ENCODE measurements at regions not wholly inside any gene's neighbourhood (a gene's known extent, or its start where the extent isn't known, plus 50 kb on each side); places are given as distances from the start of the nearest gene placed in this dataset.
"Not testable (repeated sequence)": the region's sequence is repeated elsewhere in the genome, so short reads cannot be mapped to it uniquely, and the experiment has no call there.

DNA sequence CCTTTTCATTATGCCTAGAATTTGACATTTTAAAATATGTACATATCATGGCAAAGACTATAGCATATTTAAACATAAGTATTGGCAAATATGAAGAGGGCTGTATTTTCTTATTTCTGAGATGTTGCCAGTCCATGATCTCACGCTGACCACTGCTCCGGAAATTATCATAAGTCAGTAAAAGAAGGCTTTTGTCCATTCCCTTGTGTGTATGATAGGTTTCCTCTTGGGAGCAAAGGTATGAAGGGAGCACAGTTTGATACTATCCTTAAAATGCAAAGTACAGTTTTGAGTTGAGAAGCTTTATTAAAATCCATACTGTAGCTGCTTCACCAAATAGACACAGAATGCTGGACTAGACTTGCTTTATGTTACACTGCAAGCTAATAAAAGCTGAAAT, 52.6 kb upstream of the AGA start:
- no peak overlapping the region for H3K4me3 ChIP-seq (replicated peaks; ENCODE audit: low read depth, low read length)
- DNase-seq (ENCODE audit: low read depth) = no peak
- TF ChIP-seq, protein P1, sequence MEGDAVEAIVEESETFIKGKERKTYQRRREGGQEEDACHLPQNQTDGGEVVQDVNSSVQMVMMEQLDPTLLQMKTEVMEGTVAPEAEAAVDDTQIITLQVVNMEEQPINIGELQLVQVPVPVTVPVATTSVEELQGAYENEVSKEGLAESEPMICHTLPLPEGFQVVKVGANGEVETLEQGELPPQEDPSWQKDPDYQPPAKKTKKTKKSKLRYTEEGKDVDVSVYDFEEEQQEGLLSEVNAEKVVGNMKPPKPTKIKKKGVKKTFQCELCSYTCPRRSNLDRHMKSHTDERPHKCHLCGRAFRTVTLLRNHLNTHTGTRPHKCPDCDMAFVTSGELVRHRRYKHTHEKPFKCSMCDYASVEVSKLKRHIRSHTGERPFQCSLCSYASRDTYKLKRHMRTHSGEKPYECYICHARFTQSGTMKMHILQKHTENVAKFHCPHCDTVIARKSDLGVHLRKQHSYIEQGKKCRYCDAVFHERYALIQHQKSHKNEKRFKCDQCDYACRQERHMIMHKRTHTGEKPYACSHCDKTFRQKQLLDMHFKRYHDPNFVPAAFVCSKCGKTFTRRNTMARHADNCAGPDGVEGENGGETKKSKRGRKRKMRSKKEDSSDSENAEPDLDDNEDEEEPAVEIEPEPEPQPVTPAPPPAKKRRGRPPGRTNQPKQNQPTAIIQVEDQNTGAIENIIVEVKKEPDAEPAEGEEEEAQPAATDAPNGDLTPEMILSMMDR (IDR thresholded peaks at IDR 0.05; ENCODE audit: low read length, missing control alignments) = no peak

DNA sequence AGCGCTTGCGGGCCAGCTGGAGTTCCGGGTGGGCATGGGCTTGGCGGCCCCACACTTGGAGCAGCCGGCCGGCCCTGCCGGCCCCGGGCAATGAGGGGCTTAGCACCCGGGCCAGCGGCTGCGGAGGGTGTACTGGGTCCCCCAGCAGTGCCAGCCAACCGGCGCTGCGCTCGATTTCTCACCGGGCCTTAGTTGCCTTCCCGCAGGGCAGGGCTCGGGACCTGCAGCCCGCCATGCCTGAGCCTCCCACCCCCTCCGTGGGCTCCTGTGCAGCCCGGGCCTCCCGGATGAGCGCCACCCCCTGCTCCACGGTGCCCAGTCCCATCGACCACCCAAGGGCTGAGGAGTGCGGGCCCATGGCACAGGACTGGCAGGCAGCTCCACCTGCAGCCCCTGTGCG, 53.4 kb upstream of the AGA start:
- H3K4me3 ChIP-seq (replicated peaks; ENCODE audit: low read depth, low read length); DNase-seq (ENCODE audit: low read depth): not testable (repeated sequence)

DNA sequence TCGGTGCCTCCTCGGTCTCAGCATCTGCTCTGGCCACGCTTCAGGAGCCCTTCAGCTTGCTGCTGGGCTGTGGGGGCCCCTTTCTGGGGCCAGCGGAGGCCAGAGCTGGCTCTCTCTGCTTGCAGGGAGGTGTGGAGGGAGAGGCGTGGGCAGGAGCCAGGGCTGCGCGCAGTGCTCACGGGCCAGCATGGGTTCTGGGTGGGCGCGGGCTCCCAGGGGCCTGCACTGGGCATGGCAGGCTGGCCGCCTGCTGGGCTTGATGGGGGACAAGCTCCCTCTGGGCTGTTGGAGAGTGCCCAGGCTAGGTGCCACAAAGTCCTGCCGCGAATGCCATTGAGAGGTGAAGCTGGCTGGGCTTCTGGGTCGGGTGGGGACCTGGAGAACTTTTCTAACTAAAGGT, 57.3 kb upstream of the AGA start:
- DNase-seq (ENCODE audit: low read depth) = no peak
- TF ChIP-seq, protein P1 (IDR thresholded peaks at IDR 0.05; ENCODE audit: low read length, missing control alignments) = no peak
- no peak overlapping the region for H3K4me3 ChIP-seq (replicated peaks; ENCODE audit: low read depth, low read length)

DNA sequence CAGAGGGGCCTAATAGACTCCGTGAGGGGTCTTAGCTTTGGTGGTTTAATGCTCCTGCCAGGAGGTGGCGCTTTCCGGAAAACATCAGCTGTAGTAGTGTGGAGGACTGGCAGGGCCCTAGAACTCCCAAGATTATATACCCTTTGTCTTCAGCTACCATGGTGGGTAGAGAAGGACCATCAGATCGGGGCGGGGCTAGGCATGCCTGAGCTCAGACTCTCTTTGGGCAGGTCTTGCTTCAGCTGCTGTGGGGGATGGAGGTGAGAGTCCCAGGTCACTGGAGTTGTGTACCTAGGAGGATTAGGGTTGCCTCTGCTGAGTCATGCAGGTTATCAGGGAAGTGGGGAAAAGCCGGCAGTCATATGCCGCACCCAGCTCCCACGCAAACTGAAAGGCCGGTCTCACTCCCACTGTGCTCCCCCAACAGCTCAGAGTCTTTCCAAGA, 63.0 kb upstream of the AGA start:
- TF ChIP-seq, protein P1 (IDR thresholded peaks at IDR 0.05; ENCODE audit: low read length, missing control alignments) = no peak
- DNase-seq (ENCODE audit: low read depth) = no peak
- H3K4me3 ChIP-seq (replicated peaks; ENCODE audit: low read depth, low read length) = no peak overlapping the region

DNA sequence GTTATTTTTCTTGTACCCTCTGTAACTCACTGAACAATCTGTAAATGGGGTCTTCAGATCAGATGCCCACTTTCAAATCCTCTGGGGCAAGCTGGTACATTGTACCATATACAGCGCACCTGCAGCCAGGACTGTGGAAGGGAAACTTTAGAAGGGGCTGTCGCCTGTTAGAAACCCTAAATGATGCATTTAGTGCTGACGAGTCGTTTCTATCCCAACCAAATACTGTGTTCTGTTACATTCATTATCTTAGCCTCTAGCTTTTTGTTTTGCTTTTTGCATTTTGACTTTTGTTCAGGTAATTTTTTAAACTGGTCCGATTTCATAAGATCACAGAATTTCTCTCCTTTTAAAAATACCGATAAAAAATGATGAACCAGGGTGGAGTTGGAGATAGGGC, 66.4 kb upstream of the AGA start:
- no peak overlapping the region for H3K4me3 ChIP-seq (replicated peaks; ENCODE audit: low read depth, low read length)
- DNase-seq (ENCODE audit: low read depth) = no peak
- TF ChIP-seq, protein P1 (IDR thresholded peaks at IDR 0.05; ENCODE audit: low read length, missing control alignments) = no peak

DNA sequence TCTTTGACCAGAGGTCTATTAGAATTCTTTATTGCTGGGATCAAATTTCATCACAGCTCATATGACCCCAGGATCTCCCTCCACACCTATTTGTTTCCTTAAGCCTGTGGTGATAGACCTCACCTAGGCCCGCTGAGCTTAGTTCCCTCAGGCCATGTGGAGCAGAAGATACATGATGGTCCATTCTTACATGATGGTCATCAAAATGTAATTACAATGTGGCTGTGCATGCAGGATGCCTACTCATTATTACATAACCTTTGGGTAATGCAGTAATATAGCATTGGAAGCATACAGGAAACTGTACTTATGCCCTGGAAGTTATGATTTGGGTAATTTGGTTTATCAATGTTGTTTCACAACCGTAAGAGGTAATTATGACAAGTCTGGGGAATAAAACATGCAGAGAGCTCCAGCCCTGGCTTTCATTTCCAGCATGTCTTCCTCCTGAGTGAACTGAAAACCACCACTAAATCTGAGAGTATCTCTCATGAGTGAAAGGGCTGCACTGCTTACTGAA, 67.0 kb upstream of the AGA start:
- no peak for DNase-seq (ENCODE audit: low read depth)
- TF ChIP-seq, protein P1 (IDR thresholded peaks at IDR 0.05; ENCODE audit: low read length, missing control alignments) = no peak
- H3K4me3 ChIP-seq (replicated peaks; ENCODE audit: low read depth, low read length) = no peak overlapping the region

DNA sequence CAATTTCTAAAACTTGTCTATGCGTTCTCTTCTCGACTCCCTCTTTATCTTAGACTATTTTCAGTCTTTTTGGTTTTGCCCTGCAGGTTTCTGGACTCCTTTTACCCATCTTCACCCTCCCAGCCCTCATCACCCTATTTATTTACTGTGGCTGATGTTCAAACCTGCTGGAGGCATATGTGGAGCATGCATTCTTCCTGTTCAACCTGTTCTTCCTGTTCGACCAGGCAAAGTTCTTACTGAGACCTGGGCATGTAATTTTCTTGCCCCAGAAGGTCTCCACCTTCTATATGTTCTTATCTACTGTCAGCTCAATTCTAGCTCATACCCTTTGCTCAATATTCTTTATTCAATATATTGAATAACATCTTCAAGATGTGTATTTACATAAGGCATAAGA, 69.4 kb upstream of the AGA start:
- TF ChIP-seq, protein P1 (IDR thresholded peaks at IDR 0.05; ENCODE audit: low read length, missing control alignments) = no peak
- no peak for DNase-seq (ENCODE audit: low read depth)
- no peak overlapping the region for H3K4me3 ChIP-seq (replicated peaks; ENCODE audit: low read depth, low read length)
